ENCODE measurements at regions not wholly inside any gene's neighbourhood (a gene's known extent, or its start where the extent isn't known, plus 50 kb on each side); places are given as distances from the start of the nearest gene placed in this dataset.
"Not testable (repeated sequence)": the region's sequence is repeated elsewhere in the genome, so short reads cannot be mapped to it uniquely, and the experiment has no call there.

DNA sequence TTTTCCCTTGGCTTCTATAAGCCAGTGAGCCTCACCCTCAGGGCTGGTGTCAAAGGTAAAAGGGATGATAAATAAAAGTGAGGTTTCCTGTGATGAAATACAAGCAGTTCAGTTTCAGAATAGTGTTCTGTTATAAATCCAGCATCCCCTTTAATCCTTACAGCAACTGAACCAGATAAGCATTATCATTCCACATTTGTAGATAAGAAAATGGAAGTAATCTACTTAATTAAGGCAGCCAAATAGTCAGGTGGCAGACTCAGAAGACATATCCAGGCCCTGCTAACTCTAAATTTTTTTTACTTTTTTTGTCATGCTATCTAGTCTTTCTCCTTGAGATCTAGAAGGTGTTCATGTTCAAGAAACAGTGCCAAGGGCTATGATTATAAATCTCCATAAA lies 99.4 kb upstream of the SOX21 start:
- no peak overlapping the region for H3K4me3 ChIP-seq (ENCODE audit: low read depth, low read length)
- DNase-seq (ENCODE audit: low read depth): no peak
- TF ChIP-seq, protein P1, sequence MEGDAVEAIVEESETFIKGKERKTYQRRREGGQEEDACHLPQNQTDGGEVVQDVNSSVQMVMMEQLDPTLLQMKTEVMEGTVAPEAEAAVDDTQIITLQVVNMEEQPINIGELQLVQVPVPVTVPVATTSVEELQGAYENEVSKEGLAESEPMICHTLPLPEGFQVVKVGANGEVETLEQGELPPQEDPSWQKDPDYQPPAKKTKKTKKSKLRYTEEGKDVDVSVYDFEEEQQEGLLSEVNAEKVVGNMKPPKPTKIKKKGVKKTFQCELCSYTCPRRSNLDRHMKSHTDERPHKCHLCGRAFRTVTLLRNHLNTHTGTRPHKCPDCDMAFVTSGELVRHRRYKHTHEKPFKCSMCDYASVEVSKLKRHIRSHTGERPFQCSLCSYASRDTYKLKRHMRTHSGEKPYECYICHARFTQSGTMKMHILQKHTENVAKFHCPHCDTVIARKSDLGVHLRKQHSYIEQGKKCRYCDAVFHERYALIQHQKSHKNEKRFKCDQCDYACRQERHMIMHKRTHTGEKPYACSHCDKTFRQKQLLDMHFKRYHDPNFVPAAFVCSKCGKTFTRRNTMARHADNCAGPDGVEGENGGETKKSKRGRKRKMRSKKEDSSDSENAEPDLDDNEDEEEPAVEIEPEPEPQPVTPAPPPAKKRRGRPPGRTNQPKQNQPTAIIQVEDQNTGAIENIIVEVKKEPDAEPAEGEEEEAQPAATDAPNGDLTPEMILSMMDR (IDR thresholded peaks at IDR 0.05; ENCODE audit: insufficient read depth, low read depth, low read length): no peak

DNA sequence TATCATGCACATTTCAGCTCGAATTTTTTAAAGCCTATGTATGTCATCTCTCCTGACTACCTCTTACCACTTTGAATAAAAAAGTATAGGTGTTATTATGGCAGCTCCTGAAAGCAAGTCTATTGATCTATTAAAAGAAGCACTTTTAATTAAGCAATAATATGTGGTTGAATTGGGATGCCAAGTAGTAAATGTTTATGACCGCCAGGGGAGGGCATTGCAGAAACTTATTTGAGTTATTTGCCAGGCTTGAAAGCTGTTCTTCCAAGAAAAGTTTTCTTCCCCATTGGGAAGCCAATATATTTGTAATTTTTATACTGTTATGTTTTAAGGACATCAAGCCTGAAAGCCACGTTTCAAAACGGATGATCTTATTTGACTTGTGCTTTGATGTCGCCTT lies 88.1 kb upstream of the SOX21 start:
- H3K4me3 ChIP-seq (ENCODE audit: low read depth, low read length): no peak overlapping the region
- DNase-seq (ENCODE audit: low read depth): no peak
- TF ChIP-seq, protein P1 (IDR thresholded peaks at IDR 0.05; ENCODE audit: insufficient read depth, low read depth, low read length): no peak

DNA sequence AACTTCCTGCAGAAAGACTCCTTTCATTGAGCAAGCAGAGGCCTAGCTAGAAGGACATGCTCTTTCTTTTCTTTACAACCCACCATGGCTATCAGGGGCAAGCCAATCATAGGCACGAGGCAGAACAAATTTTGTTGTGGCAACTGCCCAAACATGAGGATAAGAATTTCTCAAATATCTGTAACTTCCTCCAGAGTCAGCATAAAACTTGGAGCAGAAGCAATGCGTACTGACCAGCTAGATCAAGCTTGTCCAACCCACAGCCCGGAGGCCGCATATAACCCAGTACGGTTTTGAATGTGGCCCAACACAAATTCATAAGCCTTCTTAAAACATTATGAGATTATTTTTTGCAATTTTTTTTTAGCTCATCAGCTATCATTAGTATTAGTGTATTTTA lies 87.0 kb upstream of the SOX21 start:
- DNase-seq (ENCODE audit: low read depth): no peak
- TF ChIP-seq, protein P1 (IDR thresholded peaks at IDR 0.05; ENCODE audit: insufficient read depth, low read depth, low read length): no peak
- H3K4me3 ChIP-seq (ENCODE audit: low read depth, low read length): no peak overlapping the region

DNA sequence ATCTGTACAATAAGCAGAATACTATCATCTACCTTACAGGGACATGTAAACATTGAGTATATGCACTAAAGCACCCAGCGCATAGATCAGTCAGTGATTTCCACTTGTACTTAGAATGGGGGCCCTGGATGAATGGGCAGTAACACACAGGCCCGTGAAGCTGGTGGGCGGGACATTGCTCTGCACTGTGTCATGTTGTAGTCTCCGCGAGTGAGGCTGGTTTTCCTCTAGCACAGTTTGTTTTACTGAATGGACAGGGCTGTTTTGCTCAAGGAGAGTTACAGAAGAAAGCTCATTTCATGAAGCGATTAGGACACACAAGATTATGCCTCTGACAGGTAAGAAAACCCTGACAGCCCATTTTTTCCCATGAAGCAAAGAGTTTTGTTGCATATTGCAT lies 86.4 kb upstream of the SOX21 start:
- DNase-seq (ENCODE audit: low read depth): no peak
- TF ChIP-seq, protein P1 (IDR thresholded peaks at IDR 0.05; ENCODE audit: insufficient read depth, low read depth, low read length): no peak
- no peak overlapping the region for H3K4me3 ChIP-seq (ENCODE audit: low read depth, low read length)

DNA sequence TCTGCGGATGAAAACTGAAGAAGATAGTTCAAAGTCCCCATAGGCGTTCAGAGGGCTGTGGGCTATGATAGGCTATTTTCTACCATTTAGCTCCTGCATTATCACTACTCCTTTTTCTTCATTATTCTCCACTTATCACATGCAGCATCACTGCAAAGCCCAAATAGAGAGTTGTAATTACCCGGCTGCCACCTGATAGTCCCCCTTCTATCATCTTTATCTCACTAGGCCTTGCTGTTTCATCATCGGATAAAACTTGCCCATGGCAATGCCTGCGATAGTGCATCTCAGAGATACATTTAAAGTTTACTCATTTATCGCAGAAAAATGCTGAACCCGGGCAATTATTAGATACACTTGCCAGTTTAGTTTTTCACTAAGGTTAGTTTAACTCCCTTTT lies 82.9 kb upstream of the SOX21 start:
- DNase-seq (ENCODE audit: low read depth): no peak
- no peak overlapping the region for H3K4me3 ChIP-seq (ENCODE audit: low read depth, low read length)
- TF ChIP-seq, protein P1 (IDR thresholded peaks at IDR 0.05; ENCODE audit: insufficient read depth, low read depth, low read length): no peak

DNA sequence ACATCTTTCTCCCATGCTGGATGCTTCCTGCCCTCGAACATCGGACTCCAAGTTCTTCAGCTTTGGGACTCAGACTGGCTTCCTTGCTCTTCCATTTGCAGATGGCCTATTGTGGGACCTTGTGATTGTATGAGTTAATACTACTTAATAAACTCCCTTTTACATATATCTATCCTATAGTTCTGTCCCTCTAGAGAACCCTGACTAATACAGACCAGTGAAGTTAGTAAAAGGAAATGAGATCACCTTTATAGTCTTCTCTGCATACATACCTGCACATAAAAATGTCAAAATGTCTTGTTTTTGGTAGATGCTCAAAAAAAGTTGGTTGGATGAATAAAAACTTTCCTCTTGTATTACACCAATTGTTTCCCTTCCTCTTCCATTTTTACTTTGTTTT lies 73.9 kb upstream of the SOX21 start:
- not testable (repeated sequence) for H3K4me3 ChIP-seq (ENCODE audit: low read depth, low read length); DNase-seq (ENCODE audit: low read depth)

DNA sequence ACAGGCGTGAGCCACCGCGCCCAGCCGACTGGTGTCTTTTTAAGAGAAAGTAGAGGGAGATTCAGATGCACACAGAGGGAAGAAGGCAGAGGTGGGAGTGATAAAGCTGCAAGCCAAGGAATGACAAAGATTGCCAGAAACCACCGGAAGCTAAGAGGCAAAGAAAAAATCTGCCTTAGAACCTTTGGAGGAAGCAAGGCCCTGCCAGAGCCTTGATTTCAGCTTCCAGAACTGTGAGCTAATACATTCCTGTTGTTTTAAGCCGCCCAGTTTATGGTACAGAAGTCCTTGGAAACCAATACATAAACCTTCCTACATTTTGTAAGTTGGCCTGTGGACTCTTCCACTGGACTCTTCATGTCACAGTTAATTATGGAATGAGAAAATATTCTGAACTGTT lies 71.7 kb upstream of the SOX21 start:
- DNase-seq (ENCODE audit: low read depth): peak; percentile 4
- TF ChIP-seq, protein P1 (IDR thresholded peaks at IDR 0.05; ENCODE audit: insufficient read depth, low read depth, low read length): no peak
- no peak overlapping the region for H3K4me3 ChIP-seq (ENCODE audit: low read depth, low read length)

Data from fibroblast of villous mesenchyme (primary cell).